H1 (cell line): ENCODE measurements at regions not wholly inside any gene's neighbourhood (a gene's known extent, or its start where the extent isn't known, plus 50 kb on each side); places are given as distances from the start of the nearest gene placed in this dataset.

Source experiments
- CTCF ChIP-seq, 3 experiments: IDR thresholded peaks; 1 replicate in 2 of 3; 2 replicates in 1 of 3; pipeline versions ENCODE4 v1.5.1 to v1.6.1; 2011; ENCODE audit warnings: low read length in 3 of 3, mild to moderate bottlenecking in 3 of 3, inconsistent platforms in 2 of 3, low read depth in 1 of 3, moderate library complexity in 1 of 3; ENCODE audit not compliant: insufficient read depth in 1 of 3; ENCODE audit errors: control extremely low read depth in 1 of 3
- EZH2 ChIP-seq: fragments of 200-600 bp; sonication (generic); IDR thresholded peaks from 2 replicates; pipeline ENCODE4 v1.7.1; 2012; ENCODE audit warnings: low read depth, mild to moderate bottlenecking, moderate library complexity, low read length, inconsistent platforms; ENCODE audit not compliant: severe bottlenecking

- no peak for TF ChIP-seq CTCF (IDR thresholded peaks at IDR 0.05; ENCODE audit: control extremely low read depth in 1 of 3, insufficient read depth in 1 of 3, low read depth in 1 of 3, low read length in 3 of 3)
- TF ChIP-seq EZH2: no peak
Observed at GRCh38 chrX:69323786-69324720, 158.8 kb upstream of the PJA1 start.
